GM12875 (cell line): ENCODE measurements at regions not wholly inside any gene's neighbourhood (a gene's known extent, or its start where the extent isn't known, plus 50 kb on each side); places are given as distances from the start of the nearest gene placed in this dataset.

Experiments
- H3K4me3 ChIP-seq: one replicate; pipeline ENCODE4 v1.5.1; 2011; ENCODE audit warnings: low read depth, low read length, control low read depth
- CTCF ChIP-seq: IDR thresholded peaks from 2 replicates; pipeline ENCODE4 v1.5.1; 2011; ENCODE audit warnings: low read depth, mild to moderate bottlenecking, control low read depth, inconsistent platforms, low read length, moderate library complexity, borderline replicate concordance; ENCODE audit not compliant: insufficient read depth

- no peak for TF ChIP-seq CTCF
- H3K4me3 ChIP-seq = no peak overlapping the region
Measured at GRCh38 chr2:121037480-121037879, 247.5 kb downstream of the TFCP2L1 start.

DNA sequence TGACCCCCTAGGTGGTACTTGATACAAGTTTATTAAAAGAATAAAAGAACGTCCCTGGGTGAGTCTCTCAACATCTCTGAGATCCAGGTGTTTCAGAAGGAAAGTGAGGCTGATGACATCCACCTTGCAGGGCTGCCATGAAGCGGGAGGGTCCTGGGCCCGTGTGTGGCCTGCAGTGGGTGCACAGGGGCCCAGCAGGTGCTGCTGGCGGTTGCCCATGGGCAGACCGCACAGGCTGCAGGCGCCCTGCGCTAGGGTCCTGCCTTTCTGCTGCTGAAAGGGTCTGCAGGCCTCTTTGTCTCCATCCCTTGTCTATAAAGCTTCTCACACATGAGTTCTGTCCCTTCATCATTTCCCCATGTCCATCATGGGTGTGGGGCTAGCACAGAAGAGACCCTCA lies 247.0 kb downstream of the TFCP2L1 start:
- no peak overlapping the region for H3K4me3 ChIP-seq
- TF ChIP-seq CTCF = no peak

GRCh38 chr2:121038431-121038830 lies 246.6 kb downstream of the TFCP2L1 start:
- H3K4me3 ChIP-seq = no peak overlapping the region
- TF ChIP-seq CTCF = no peak

DNA sequence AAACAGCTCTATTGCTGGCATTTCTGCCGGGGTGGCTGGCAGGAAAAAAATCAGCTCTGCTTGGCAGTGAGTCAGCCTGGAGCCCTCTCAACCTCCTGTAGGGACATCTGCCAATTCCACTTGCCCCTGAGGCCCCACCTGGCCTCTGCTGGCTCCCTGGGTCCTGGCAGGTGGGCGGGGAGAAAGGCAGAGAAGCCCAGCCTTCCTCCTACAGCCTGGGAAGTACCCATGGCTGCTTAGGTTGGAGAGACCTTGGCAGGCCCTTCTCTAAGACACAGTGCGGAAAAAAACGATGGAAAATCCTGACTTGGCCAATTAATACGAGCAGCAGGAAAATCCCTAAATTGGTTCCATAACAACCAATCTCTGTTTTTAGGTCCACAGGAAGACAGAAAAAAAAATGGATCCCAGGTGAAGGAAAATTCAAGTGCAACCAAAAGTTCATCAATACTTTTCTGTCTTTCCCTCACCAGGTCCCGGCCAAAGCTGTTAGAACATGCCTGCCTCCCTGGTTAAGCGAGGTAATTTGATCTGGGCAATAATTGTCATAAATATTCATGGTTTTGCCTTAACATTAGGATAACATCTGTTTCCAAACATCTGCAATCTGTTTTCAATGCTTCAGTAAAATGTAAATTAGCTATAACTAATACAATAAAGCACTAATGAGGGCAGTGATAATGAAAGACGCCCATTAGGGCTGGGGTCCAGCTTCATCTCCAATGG lies 245.9 kb downstream of the TFCP2L1 start:
- no peak for TF ChIP-seq CTCF
- no peak overlapping the region for H3K4me3 ChIP-seq

DNA sequence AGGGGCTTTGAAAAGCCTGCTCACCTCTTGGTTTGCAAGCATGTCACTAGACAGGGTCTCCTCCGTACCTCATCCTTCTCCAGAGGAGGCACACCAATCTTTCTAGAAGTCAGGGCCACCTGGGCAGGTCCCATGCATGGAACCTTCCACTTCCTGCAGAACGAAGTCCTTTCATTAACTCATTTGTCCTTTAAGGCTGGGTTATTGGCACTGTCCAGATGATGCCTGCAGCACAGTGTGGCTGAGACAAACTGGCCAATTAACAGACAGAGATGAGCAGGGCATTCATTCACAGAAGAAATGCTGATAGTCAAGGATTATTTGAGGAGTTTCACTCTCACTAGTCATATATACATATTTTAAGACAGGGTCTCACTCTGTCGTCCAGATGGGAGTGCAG lies 245.3 kb downstream of the TFCP2L1 start:
- TF ChIP-seq CTCF = no peak
- no peak overlapping the region for H3K4me3 ChIP-seq

DNA sequence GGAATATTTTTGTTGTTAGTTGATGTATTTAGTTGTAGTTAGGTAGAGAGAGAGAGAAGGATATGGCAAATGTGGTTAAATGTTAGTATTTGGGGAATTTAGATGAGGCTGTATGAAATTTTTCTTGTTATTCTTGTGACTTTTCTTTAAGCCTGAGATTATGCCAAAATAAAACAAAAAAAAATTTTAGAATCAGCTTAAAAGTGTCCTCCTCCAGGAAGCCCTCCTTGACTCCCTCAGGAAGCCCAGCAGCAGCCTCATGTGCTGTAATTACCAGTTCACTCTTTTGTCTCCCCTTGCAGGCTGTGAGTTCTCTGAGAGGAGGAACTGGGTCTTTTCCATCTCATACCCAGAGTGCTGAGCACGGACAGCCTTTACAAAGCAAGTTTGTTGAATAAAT lies 243.5 kb downstream of the TFCP2L1 start:
- H3K4me3 ChIP-seq = no peak overlapping the region
- no peak for TF ChIP-seq CTCF

- TF ChIP-seq CTCF = no peak
- H3K4me3 ChIP-seq = no peak overlapping the region
Measured at GRCh38 chr2:121043061-121043826, 241.8 kb downstream of the TFCP2L1 start.
